ENCODE measurements at regions not wholly inside any gene's neighbourhood (a gene's known extent, or its start where the extent isn't known, plus 50 kb on each side); places are given as distances from the start of the nearest gene placed in this dataset.
"Not testable (repeated sequence)": the region's sequence is repeated elsewhere in the genome, so short reads cannot be mapped to it uniquely, and the experiment has no call there.

GRCh38 chr4:128688846-128689437 lies 120.6 kb upstream of the JADE1 start:
- DNase-seq (ENCODE audit: low read depth in 4 of 4, low spot score in 1 of 4) = no peak

DNA sequence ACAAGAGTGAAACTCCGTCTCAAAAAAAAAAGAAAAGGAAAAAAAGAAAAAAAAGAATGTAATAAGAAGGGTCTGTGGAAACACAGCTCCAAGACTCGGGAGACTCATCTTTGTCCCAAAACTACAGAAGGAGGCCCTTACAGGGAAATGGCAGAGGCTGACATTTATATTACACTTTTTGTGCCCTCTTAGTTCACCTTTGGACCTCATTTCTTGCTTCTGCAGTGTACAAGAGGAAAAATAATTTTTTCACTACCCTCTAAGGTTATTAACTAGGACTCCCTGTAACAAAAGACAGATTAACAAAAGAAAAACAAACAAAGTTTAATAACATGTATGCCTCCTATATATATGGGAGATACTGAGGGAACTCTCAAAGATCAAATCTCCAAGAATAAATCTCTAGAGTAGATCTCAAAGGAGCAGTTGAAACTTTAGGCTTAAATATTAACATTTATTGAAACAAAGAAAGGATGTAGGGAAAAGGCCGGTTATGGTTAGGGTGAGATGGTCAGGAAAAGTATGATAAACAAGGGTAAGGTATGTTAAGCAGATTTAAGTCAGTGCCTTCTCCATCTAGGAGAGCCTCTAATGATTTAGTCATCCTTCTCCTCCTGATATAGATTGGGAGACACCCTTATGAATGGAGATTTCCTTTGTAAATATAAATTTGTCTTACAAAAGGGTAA lies 121.3 kb upstream of the JADE1 start:
- DNase-seq (ENCODE audit: low read depth in 4 of 4, low spot score in 1 of 4) = no peak

DNA sequence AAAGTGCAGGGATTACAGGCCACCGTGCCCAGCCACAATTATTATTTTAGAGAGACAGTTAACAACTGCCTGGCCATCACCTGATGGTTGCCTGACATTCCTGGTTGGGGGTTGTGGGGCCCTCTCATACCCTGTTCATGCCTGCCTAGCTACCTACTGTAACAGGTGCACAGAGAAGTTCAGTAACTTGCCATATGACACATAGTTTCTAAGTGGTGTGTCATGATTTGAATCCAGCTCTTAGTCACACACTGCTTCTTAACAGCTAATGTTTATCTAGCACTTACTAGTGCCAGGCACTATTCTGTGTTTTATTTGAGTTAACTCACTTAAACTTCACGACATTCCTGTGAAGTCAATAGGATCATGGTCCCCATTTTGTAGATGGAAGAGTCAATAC lies 122.7 kb upstream of the JADE1 start:
- no peak for DNase-seq (ENCODE audit: low read depth in 4 of 4, low spot score in 1 of 4)

DNA sequence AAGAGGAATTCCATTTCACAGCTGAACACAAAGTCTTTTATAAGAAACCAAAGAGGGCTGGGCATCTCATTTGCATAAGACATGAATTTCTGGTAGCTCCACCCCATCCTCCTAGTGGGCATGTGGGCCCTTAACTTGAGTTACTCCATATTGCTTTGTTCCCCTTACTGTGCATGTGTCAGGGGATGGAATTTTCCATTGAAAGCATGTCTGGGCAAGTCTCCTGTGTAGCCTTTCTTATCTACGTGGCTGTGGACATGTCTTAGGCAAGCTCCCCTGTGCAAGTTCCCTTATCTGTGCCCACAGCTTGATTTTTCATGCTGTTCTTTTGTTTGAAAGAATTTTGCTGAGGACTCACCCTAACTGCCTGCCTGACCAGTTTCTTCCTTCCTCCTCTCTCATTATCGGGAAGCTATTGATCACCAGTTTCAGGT lies 123.5 kb upstream of the JADE1 start:
- no peak for DNase-seq (ENCODE audit: low read depth in 4 of 4, low spot score in 1 of 4)

DNA sequence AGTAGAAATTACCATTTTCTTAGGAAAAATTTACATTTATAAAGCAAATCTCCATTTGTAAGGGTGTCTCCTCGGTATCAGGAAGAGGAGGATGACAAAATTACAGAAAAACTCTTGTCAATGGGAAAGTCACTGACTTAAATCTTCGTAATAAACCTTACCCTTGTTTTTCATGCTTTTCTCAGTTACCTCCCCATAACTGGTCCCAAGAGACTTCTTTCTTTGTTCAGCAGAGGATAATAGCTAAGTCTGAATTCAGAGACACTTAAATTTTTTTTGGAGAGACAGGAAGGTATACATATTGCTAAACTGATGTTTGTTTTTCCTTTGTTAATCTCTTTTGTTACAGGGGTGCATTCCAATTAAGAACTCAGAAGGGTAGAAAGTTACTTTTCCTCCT lies 125.5 kb upstream of the JADE1 start:
- no peak for DNase-seq (ENCODE audit: low read depth in 4 of 4, low spot score in 1 of 4)

DNA sequence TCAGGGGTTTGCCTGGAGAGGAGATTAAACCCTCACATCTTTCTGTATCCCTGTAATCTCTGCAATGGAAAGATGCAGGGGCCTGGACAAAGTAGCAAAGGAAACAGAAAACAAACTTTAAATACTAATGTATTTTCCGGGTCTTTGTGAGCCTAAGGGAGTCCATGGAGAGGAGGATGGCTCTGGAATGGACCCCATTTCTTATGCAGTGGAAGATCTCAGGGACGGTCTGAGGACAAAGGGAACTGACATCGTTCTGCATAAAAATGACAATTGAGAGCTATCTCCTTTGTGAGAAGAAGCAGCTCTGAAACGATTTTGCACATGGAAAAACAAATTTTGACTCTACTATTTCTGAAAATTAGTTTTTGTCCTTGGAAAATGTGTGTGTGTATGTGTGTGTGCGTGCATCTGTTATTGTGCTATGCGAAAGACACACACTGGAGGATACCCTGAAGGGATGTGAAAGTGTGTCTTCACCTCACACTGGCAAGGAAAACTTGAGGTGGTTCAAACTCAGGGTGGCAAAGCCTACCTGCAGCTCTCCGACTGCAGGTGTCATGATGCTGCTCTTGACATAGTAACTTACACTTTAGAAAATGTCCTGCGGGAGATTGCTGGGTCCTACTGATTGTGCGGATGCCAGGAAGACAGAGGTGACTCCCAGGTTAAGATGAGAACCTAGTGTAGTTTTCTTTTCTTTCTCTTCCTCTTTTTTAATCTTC lies 126.4 kb upstream of the JADE1 start:
- no peak for DNase-seq (ENCODE audit: low read depth in 4 of 4, low spot score in 1 of 4)

GRCh38 chr4:128676095-128676494 lies 133.4 kb upstream of the JADE1 start:
- no peak for DNase-seq (ENCODE audit: low read depth in 4 of 4, low spot score in 1 of 4)

GRCh38 chr4:128675083-128675482 lies 134.4 kb upstream of the JADE1 start:
- no peak for DNase-seq (ENCODE audit: low read depth in 4 of 4, low spot score in 1 of 4)

- DNase-seq (ENCODE audit: low read depth in 4 of 4, low spot score in 1 of 4) = not testable (repeated sequence)
Measured at GRCh38 chr4:128673159-128673558, 136.3 kb upstream of the JADE1 start.

GRCh38 chr4:128672596-128672995 lies 136.9 kb upstream of the JADE1 start:
- not testable (repeated sequence) for DNase-seq (ENCODE audit: low read depth in 4 of 4, low spot score in 1 of 4)

DNA sequence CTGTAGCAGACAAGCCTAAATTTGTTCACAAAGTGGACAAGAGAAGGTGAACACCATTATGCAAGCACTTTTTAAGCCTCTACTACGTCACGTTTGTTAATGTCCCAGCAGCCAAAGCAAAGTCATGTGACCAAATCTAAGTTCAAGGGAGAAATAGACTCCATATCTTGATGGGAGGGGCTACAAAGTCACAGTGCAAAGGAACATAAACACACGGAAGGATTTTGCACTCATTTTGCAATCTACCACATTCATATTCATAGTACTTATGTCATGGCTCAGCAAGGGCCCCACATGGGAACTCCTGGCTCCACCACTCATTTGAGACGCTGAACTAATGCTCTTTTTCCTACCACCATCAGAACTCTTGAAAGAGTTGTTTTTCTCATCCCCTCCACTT lies 139.0 kb upstream of the JADE1 start:
- no peak for DNase-seq (ENCODE audit: low read depth in 4 of 4, low spot score in 1 of 4)

- no peak for DNase-seq (ENCODE audit: low read depth in 4 of 4, low spot score in 1 of 4)
Measured at GRCh38 chr4:128668566-128668965, 140.9 kb upstream of the JADE1 start.

- DNase-seq (ENCODE audit: low read depth in 4 of 4, low spot score in 1 of 4) = no peak
Measured at GRCh38 chr4:128665514-128665913, 144.0 kb upstream of the JADE1 start.

GRCh38 chr4:128663325-128663724 lies 146.2 kb upstream of the JADE1 start:
- DNase-seq (ENCODE audit: low read depth in 4 of 4, low spot score in 1 of 4) = no peak

DNA sequence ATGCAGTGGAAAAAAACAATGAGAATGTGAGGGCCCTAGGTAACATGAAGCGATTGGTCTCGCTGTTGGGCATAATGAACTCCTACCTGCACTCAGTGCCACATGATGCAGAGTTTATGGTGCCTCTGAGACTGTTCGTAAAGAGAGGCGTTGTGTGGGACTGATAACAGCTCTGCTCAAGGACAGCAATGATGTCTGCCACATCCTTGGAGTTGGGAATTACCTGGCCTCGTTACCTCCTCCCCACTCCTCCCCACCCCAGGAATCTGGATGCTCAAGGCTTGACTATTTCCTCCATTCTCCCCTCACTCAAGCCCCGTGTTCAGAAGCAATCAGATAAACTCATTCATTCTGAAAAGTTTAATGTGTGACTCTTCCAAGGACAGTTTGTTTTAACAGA lies 148.0 kb upstream of the JADE1 start:
- no peak for DNase-seq (ENCODE audit: low read depth in 4 of 4, low spot score in 1 of 4)

DNA sequence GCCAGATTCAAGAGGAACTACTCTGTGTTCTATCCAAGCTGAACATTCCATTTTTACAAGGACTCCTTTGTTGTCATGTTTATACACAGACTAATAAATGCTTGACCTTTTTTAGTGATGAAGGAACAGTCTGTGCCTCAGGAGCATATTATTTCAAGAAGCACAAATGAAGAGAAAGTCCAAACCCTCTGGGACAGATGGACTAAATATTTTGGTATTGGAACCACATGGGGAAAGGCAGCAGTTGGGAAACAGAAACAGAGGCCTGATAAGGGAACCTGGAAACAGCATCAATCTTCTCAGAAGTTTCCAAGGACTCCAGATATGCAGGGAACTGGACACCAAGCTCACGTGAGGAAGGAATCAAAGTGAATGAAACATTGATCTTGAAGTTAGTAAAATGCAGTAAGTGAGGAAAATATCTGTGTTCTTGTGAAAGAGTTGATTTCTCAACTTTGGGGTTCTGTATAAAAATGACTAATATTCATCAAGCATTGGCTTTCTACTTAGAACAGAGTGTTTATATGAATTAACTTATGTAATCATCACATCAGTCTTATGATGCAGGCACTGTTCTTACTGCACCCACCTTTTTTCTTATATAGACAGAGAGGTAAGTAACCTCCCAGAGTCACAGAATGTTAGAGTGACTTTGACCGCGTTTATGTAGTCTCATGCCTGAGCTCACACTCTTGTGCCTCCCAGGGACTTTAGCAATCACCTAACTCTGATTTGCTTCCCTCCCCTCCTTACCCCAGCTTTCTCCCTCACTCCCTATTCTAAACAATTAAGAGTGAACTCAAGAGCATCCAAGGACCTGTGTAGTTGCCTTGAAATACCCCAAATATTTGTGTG lies 148.9 kb upstream of the JADE1 start:
- no peak for DNase-seq (ENCODE audit: low read depth in 4 of 4, low spot score in 1 of 4)

DNA sequence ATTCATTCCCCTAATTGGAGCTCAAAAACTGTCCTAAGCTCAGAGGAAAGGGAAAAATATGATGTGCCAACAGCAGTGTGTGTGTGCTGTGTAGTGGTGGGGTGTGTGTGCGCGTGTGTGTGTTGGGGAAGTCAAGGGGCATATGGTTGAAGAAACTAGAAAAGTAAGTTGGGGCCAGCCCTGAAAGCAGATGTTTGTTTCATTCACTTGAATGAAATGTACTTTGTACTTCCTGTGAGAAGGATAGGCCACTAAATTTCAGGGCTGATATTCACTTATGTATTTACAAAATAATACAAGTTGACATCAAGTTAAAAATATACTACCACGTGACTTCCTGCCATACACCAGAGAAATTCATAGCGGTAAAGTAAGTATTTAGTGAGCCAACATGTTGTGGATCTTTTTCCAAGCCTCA lies 151.3 kb upstream of the JADE1 start:
- no peak for DNase-seq (ENCODE audit: low read depth in 4 of 4, low spot score in 1 of 4)

GRCh38 chr4:128657638-128658037 lies 151.9 kb upstream of the JADE1 start:
- DNase-seq (ENCODE audit: low read depth in 4 of 4, low spot score in 1 of 4) = no peak

DNA sequence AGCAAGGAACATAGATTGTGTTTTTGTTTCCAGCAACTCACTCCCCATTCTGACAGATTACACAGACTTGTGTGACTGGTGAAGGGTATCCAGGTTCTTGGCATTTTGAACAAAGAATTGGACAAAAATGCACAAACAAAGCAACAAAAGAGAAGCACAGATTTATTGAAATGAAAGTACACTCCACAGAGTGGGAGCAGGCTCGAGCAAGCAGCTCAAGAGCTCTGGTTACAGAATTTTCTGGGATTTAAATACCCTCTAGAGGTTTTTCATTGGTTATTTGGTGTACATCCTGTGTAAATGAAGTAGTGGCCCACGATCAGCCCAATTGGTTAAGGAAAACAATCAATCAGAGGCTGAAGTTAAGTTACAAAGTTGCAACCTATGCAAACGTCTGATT lies 155.0 kb upstream of the JADE1 start:
- no peak for DNase-seq (ENCODE audit: low read depth in 4 of 4, low spot score in 1 of 4)

- DNase-seq (ENCODE audit: low read depth in 4 of 4, low spot score in 1 of 4) = no peak
Measured at GRCh38 chr4:128653527-128654444, 155.7 kb upstream of the JADE1 start.
